Esophagus muscularis mucosa (tissue), 4 donors: ENCODE measurements at regions not wholly inside any gene's neighbourhood (a gene's known extent, or its start where the extent isn't known, plus 50 kb on each side); places are given as distances from the start of the nearest gene placed in this dataset.

Experiments
- CTCF ChIP-seq, 3 experiments: fragments of 200-600 bp in 2 of 3; fragments of 450-650 bp in 1 of 3; sonication (generic) in 2 of 3; IDR thresholded peaks; one replicate each; pipeline ENCODE4 v1.5.1; 2017 to 2019; ENCODE audit warnings: antibody characterized with exemption in 3 of 3, mild to moderate bottlenecking in 2 of 3, moderate library complexity in 1 of 3
- EP300 ChIP-seq: sonication (generic); formaldehyde crosslinking; IDR thresholded peaks from one replicate; pipeline ENCODE4 v1.6.1; 2017; ENCODE audit warnings: antibody characterized with exemption
- POLR2AphosphoS5 ChIP-seq, 2 donors: sonication (generic); formaldehyde crosslinking; IDR thresholded peaks; one replicate each; pipeline ENCODE4 v1.6.1; 2017; ENCODE audit warnings: antibody characterized with exemption in 2 of 2

DNA sequence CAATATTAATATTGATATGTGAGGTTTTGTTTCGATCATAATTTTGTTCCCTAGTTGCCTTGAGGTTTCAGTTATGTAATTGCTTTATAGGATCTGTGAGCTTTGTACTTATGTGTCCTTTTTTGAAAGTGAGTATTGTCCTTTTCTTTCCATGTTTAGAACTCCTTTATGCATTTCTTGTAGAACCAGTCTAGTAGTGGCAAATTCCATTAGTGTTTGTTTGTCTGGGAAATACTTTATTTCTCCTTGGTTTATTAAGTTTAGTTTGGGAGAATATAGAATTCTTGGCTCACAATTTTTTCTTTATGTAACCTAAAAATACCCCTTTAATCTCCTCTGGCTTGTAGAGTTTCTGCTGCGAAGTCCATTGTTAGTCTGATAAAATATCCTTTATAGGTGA, 127.5 kb upstream of the KITLG start:
- TF ChIP-seq EP300, result no peak
- no peak for TF ChIP-seq CTCF (IDR thresholded peaks at IDR 0.05)
- TF ChIP-seq POLR2AphosphoS5 (IDR thresholded peaks at IDR 0.05), result no peak
